Lung (tissue), 11 donors: ENCODE measurements at regions not wholly inside any gene's neighbourhood (a gene's known extent, or its start where the extent isn't known, plus 50 kb on each side); places are given as distances from the start of the nearest gene placed in this dataset.

Experiments
- ATAC-seq: fragments of 200-7000 bp; cut with Tn5 transposase; one replicate; pipeline ENCODE4 v1.9.1; 2020; ENCODE audit warnings: moderate number of reproducible peaks; ENCODE audit not compliant: insufficient read depth, low FRiP score
- DNase-seq, 3 donors: peaks; one replicate each; pipeline ENCODE4 v3.0.0-alpha.2; 2013 to 2017
- H3K27ac ChIP-seq, 2 donors: one replicate each; pipeline ENCODE4 v1.5.1; 2013; ENCODE audit warnings: mild to moderate bottlenecking in 2 of 2, moderate library complexity in 2 of 2, control low read depth in 1 of 2, inconsistent platforms in 1 of 2, low read depth in 1 of 2, low read length in 1 of 2
- H3K27me3 ChIP-seq, 3 donors: one replicate each; pipeline ENCODE4 v1.5.1; 2013; ENCODE audit warnings: low read length in 2 of 3; ENCODE audit not compliant: control insufficient read depth in 3 of 3, insufficient read depth in 3 of 3
- H3K36me3 ChIP-seq, 4 donors: one replicate each; pipeline ENCODE4 v1.5.1; 2013; ENCODE audit warnings: low read length in 4 of 4, mild to moderate bottlenecking in 1 of 4, moderate library complexity in 1 of 4; ENCODE audit not compliant: control insufficient read depth in 4 of 4, insufficient read depth in 4 of 4
- H3K4me1 ChIP-seq, 5 donors: one replicate each; pipeline ENCODE4 v1.5.1; 2013; ENCODE audit warnings: low read length in 5 of 5, mild to moderate bottlenecking in 2 of 5, moderate library complexity in 1 of 5; ENCODE audit not compliant: control insufficient read depth in 5 of 5, insufficient read depth in 5 of 5
- H3K4me3 ChIP-seq: one replicate; pipeline ENCODE4 v1.5.1; 2013; ENCODE audit warnings: mild to moderate bottlenecking, control low read depth, moderate library complexity
- H3K9ac ChIP-seq, 2 donors: one replicate each; pipeline ENCODE4 v1.5.1; 2013; ENCODE audit warnings: low read length in 2 of 2, control low read depth in 1 of 2; ENCODE audit not compliant: insufficient read depth in 1 of 2
- H3K9me3 ChIP-seq, 4 donors: one replicate each; pipeline ENCODE4 v1.5.1; 2013; ENCODE audit warnings: low read length in 3 of 4, mild to moderate bottlenecking in 1 of 4, moderate library complexity in 1 of 4; ENCODE audit not compliant: control insufficient read depth in 4 of 4, insufficient read depth in 3 of 4
- CTCF ChIP-seq: IDR thresholded peaks from 2 replicates; pipeline ENCODE4 v1.5.1; 2012; ENCODE audit warnings: mild to moderate bottlenecking; ENCODE audit errors: control extremely low read depth, extremely low read depth
- WGBS, 2 donors: extraction: QIAGEN DNeasy Blood & Tissue Kit; methylation state at CpG; one replicate each; pipeline ENCODE4 v1.1.7; 2013; 5-methylcytosine and 5-hydroxymethylcytosine counted together
- donor health status: control.
- donor health status: control.
- donor health status: Bipolar disorder and iron deficiency.
- donor health status: healthy.
- donor health status: DM: yes; HTN: yes; CAD: no.

GRCh38 chr13:37364007-37364406 lies 234.6 kb downstream of the POSTN start:
- ATAC-seq (no peak), DNase-seq (no peak)
- Histone ChIP-seq H3K9me3 (peaks cover 0 to 2% (median 0%) of the 10 kb centered on the region in 4 donors), H3K27ac (no peak overlapping the region), H3K4me3 (no peak overlapping the region), H3K27me3 (no peaks in the 10 kb centered on the region), H3K9ac (no peak overlapping the region), H3K4me1 (no peaks in the 10 kb centered on the region), H3K36me3 (no peaks in the 10 kb centered on the region)
- WGBS, 2 donors: 97 to 98% methylated on average over 1 of the region's 1 CpG
- TF ChIP-seq CTCF: no peak

GRCh38 chr13:37361608-37362007 lies 237.0 kb downstream of the POSTN start:
- ATAC-seq (no peak), DNase-seq (no peak)
- H3K36me3 ChIP-seq: no peaks in the 10 kb centered on the region
- H3K4me3 ChIP-seq: no peak overlapping the region
- TF ChIP-seq CTCF: no peak
- H3K27me3 ChIP-seq: no peaks in the 10 kb centered on the region
- no peaks in the 10 kb centered on the region for H3K4me1 ChIP-seq
- no peak overlapping the region for H3K9ac ChIP-seq
- H3K27ac ChIP-seq: no peak overlapping the region
- WGBS, 2 donors: 88 to 90% methylated on average over 3 of the region's 3 CpGs
- no peaks in the 10 kb centered on the region for H3K9me3 ChIP-seq

- H3K27me3 ChIP-seq: no peaks in the 10 kb centered on the region
- no peak overlapping the region for H3K4me3 ChIP-seq
- WGBS, 2 donors: 23 to 50% methylated on average over 2 of the region's 2 CpGs
- DNase-seq (no peak), ATAC-seq (no peak)
- H3K36me3 ChIP-seq: no peaks in the 10 kb centered on the region
- no peaks in the 10 kb centered on the region for H3K9me3 ChIP-seq
- H3K4me1 ChIP-seq: no peaks in the 10 kb centered on the region
- H3K27ac ChIP-seq: no peak overlapping the region
- TF ChIP-seq CTCF: no peak
- H3K9ac ChIP-seq: no peak overlapping the region
Observed at GRCh38 chr13:37360556-37360955, 238.0 kb downstream of the POSTN start.

GRCh38 chr13:37357548-37357947 lies 241.0 kb downstream of the POSTN start:
- TF ChIP-seq CTCF: no peak
- no peak for ATAC-seq
- Histone ChIP-seq H3K27ac (no peak overlapping the region), H3K27me3 (no peaks in the 10 kb centered on the region), H3K36me3 (no peaks in the 10 kb centered on the region), H3K9ac (no peak overlapping the region), H3K4me3 (no peak overlapping the region), H3K9me3 (no peaks in the 10 kb centered on the region), H3K4me1 (no peaks in the 10 kb centered on the region)
- DNase-seq: no peak
- WGBS, 2 donors: 85 to 93% methylated on average over 1 of the region's 1 CpG
